CD14-positive monocyte (primary cell): ENCODE measurements at regions not wholly inside any gene's neighbourhood (a gene's known extent, or its start where the extent isn't known, plus 50 kb on each side); places are given as distances from the start of the nearest gene placed in this dataset.

ENCODE experiments used
- DNase-seq, 3 donors: peaks; one replicate each; pipeline ENCODE4 v3.0.0-alpha.2; 2011 to 2022
- H2AFZ ChIP-seq: 2 replicates; pipeline ENCODE4 v1.6.0; 2012; ENCODE audit warnings: mild to moderate bottlenecking, low read depth, low read length, inconsistent platforms; ENCODE audit not compliant: insufficient read depth, poor library complexity, severe bottlenecking
- H3K27ac ChIP-seq, 2 donors: 1 replicate in 1 of 2; 2 replicates in 1 of 2; pipeline ENCODE4 v1.5.1; 2012 to 2013; ENCODE audit warnings: low read length in 2 of 2, control low read depth in 1 of 2, inconsistent platforms in 1 of 2, low read depth in 1 of 2, mild to moderate bottlenecking in 1 of 2
- H3K27me3 ChIP-seq, 2 donors: one replicate each; pipeline versions ENCODE4 v1.6.0 to v1.6.1; 2011 to 2013; ENCODE audit warnings: low read length in 2 of 2; ENCODE audit not compliant: control insufficient read depth in 2 of 2, insufficient read depth in 2 of 2
- H3K36me3 ChIP-seq, 2 donors: replicated peaks in 1 of 2; 1 replicate in 1 of 2; 2 replicates in 1 of 2; pipeline versions ENCODE4 v1.5.1 to v1.6.1; 2012 to 2013; ENCODE audit warnings: low read length in 2 of 2, control low read depth in 1 of 2, inconsistent platforms in 1 of 2, mild to moderate bottlenecking in 1 of 2; ENCODE audit not compliant: insufficient read depth in 2 of 2, control insufficient read depth in 1 of 2
- H3K4me1 ChIP-seq, 2 donors: 1 replicate in 1 of 2; 2 replicates in 1 of 2; pipeline versions ENCODE4 v1.5.1 to v1.6.1; 2012 to 2013; ENCODE audit warnings: low read length in 2 of 2, control low read depth in 1 of 2, inconsistent platforms in 1 of 2, mild to moderate bottlenecking in 1 of 2, moderate library complexity in 1 of 2; ENCODE audit not compliant: insufficient read depth in 2 of 2, control insufficient read depth in 1 of 2
- H3K4me2 ChIP-seq: replicated peaks from 2 replicates; pipeline ENCODE3; 2012; ENCODE audit warnings: low read length, moderate library complexity, mild to moderate bottlenecking; ENCODE audit not compliant: poor library complexity, severe bottlenecking; ENCODE audit errors: extremely low read depth
- H3K4me3 ChIP-seq, 3 experiments: fragments of 200-600 bp in 1 of 3; sonication (generic) in 1 of 3; replicated peaks in 1 of 3; 1 replicate in 2 of 3; 2 replicates in 1 of 3; pipeline ENCODE4 v1.5.1; 2011 to 2013; ENCODE audit warnings: low read length in 3 of 3, mild to moderate bottlenecking in 3 of 3, control low read depth in 2 of 3, low read depth in 2 of 3, inconsistent platforms in 1 of 3, moderate library complexity in 1 of 3
- H3K79me2 ChIP-seq: 2 replicates; pipeline ENCODE4 v1.6.0; 2012; ENCODE audit warnings: mild to moderate bottlenecking, control low read depth, inconsistent platforms, low read length, moderate library complexity; ENCODE audit not compliant: insufficient read depth
- H3K9ac ChIP-seq: 2 replicates; pipeline ENCODE4 v1.6.0; 2017; ENCODE audit warnings: low read length, mild to moderate bottlenecking; ENCODE audit not compliant: insufficient read depth, poor library complexity, severe bottlenecking
- H3K9me3 ChIP-seq, 2 donors: replicated peaks in 1 of 2; 1 replicate in 1 of 2; 2 replicates in 1 of 2; pipeline versions ENCODE4 v1.5.1 to v1.6.1; 2012 to 2013; ENCODE audit warnings: low read length in 2 of 2, control low read depth in 1 of 2; ENCODE audit not compliant: control insufficient read depth in 1 of 2, insufficient read depth in 1 of 2
- H4K20me1 ChIP-seq: 2 replicates; pipeline ENCODE4 v1.6.0; 2012; ENCODE audit warnings: mild to moderate bottlenecking, low read length, control low read depth, moderate library complexity; ENCODE audit not compliant: insufficient read depth
- H3K27ac Mint-ChIP-seq, 7 donors: one replicate each; pipeline ENCODE4 v1.8.0; 2020; ENCODE audit warnings: mild to moderate bottlenecking in 7 of 7, mixed read lengths in 7 of 7, moderate library complexity in 6 of 7, inconsistent platforms in 2 of 7
- H3K27me3 Mint-ChIP-seq, 3 donors: one replicate each; pipeline ENCODE4 v1.8.0; 2021 to 2022; ENCODE audit warnings: low read depth in 3 of 3, mild to moderate bottlenecking in 3 of 3, mixed read lengths in 3 of 3, moderate library complexity in 3 of 3, inconsistent platforms in 1 of 3
- H3K36me3 Mint-ChIP-seq, 2 donors: one replicate each; pipeline ENCODE4 v1.8.0; 2020; ENCODE audit warnings: mixed read lengths in 2 of 2, inconsistent platforms in 1 of 2, mild to moderate bottlenecking in 1 of 2
- H3K4me1 Mint-ChIP-seq: one replicate; pipeline ENCODE4 v1.8.0; 2020; ENCODE audit warnings: mild to moderate bottlenecking, mixed read lengths
- H3K4me3 Mint-ChIP-seq, 2 donors: one replicate each; pipeline ENCODE4 v1.8.0; 2020; ENCODE audit warnings: mild to moderate bottlenecking in 2 of 2, mixed read lengths in 2 of 2, moderate library complexity in 1 of 2
- H3K9me3 Mint-ChIP-seq, 7 donors: one replicate each; pipeline ENCODE4 v1.8.0; 2020 to 2022; ENCODE audit warnings: mixed read lengths in 7 of 7, mild to moderate bottlenecking in 6 of 7, moderate library complexity in 6 of 7, inconsistent platforms in 2 of 7
- WGBS: methylation state at CpG from one replicate; pipeline ENCODE4 v1.1.5; 2013; ENCODE audit warnings: missing lambda C conversion rate; ENCODE audit not compliant: insufficient coverage; 5-methylcytosine and 5-hydroxymethylcytosine counted together
- intact Hi-C, 2 donors: fragments of 100-400 bp; cut with micrococcal nuclease; formaldehyde crosslinking; loops; one replicate each; pipeline versions ENCODE4 v1.15.0 to v1.15.1; 2023
- TF ChIP-seq, protein P1 (sequence below): fragments of 200-600 bp; IDR thresholded peaks from one replicate; pipeline ENCODE4 v1.8.0; 2022; ENCODE audit warnings: antibody characterized with exemption, mild to moderate bottlenecking

DNA sequence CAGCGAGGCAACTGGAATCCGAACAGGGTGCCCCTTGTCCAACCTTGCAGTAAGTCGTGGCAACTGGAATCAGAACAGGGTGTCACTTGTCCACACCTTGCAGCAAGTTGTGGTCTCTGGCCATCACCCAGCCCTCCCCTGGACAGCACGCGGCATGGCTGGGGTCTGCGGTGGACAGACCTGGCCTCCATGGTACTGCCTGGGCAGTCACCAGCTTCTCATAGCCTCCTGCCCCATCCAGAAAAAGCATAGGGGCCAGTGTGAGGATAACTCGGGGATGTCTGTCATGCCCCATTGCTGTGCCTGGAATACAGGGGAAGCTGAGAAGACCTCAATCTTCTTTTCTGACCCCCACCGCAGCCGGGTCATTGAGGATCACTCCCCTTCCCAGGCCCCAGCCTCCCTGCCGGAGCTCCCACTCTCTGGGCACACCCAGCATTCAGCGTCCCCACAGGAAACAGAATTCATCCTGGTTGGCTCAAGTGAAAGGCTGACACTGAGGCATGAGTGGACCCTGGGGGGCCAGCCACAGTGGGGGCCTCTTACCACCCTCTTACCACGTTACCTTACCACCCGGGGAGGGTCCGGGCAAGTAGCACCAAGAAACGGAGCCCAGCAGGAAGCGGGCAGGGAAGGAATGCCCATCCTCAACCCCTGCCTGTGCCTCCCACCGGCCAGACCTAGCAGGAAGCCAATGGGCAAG is 68.0 kb upstream of the RAB6C start:
- H2AFZ ChIP-seq = no peak overlapping the region
- H3K4me3 Mint-ChIP-seq = no peak overlapping the region
- no peaks in the 10 kb centered on the region for H3K36me3 Mint-ChIP-seq
- no peak overlapping the region for H3K9ac ChIP-seq
- TF ChIP-seq, protein P1, sequence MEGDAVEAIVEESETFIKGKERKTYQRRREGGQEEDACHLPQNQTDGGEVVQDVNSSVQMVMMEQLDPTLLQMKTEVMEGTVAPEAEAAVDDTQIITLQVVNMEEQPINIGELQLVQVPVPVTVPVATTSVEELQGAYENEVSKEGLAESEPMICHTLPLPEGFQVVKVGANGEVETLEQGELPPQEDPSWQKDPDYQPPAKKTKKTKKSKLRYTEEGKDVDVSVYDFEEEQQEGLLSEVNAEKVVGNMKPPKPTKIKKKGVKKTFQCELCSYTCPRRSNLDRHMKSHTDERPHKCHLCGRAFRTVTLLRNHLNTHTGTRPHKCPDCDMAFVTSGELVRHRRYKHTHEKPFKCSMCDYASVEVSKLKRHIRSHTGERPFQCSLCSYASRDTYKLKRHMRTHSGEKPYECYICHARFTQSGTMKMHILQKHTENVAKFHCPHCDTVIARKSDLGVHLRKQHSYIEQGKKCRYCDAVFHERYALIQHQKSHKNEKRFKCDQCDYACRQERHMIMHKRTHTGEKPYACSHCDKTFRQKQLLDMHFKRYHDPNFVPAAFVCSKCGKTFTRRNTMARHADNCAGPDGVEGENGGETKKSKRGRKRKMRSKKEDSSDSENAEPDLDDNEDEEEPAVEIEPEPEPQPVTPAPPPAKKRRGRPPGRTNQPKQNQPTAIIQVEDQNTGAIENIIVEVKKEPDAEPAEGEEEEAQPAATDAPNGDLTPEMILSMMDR = no peak
- no peaks in the 10 kb centered on the region for H3K79me2 ChIP-seq
- no peaks in the 10 kb centered on the region for H4K20me1 ChIP-seq
- peaks cover 0 to 2% (median 0%) of the 10 kb centered on the region in 3 donors for H3K27me3 Mint-ChIP-seq
- 92% methylated on average over 14 of the region's 17 CpGs for WGBS
- H3K4me1 Mint-ChIP-seq = no peaks in the 10 kb centered on the region
- no peak overlapping the region for H3K27ac Mint-ChIP-seq
- no peaks in the 10 kb centered on the region for H3K9me3 ChIP-seq
- no peak overlapping the region for H3K27ac ChIP-seq
- intact Hi-C loops = no loop called here
- no peak for DNase-seq
- no peak overlapping the region for H3K4me2 ChIP-seq
- no peak overlapping the region for H3K4me3 ChIP-seq
- no peaks in the 10 kb centered on the region for H3K27me3 ChIP-seq
- H3K9me3 Mint-ChIP-seq = peaks cover 0 to 1% (median 0%) of the 10 kb centered on the region in 7 donors
- H3K36me3 ChIP-seq = no peaks in the 10 kb centered on the region
- no peaks in the 10 kb centered on the region for H3K4me1 ChIP-seq

DNA sequence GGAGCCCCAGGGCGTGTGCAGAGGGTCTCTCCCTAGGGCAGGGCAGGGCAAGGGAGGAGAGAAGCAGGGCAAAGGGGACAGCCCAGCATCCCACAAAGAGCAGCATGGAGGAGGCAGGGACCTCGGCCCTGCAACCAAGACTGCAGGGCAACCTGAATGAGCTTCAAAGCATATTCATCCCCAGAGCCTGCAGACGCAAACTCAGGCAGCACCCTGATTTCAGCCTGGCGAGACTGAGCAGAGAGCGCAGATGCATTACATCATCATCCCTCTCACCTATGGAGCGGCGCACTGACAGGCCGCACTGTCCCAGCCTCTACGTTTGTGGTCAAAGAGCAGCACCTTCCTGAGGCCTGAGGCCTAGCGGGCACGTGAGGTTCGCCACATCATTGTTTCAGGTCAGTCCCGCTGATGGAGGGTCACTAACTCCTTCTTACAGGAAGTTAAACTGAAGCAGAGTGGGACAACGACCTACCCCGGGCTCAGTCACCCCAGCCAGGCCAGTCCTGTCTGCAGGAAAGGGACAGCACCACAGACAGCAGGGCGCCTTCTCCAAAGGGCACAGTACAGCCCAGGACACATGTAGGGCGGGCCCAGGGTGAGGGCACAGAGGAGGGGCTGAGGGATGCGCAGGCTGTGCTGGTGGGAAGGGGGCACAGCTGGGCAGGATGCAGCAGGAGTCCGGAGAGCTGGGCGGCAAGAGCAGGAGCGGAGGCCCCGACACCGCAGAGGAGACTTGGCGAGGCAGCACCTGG is 67.2 kb upstream of the RAB6C start:
- no peaks in the 10 kb centered on the region for H4K20me1 ChIP-seq
- no peaks in the 10 kb centered on the region for H3K36me3 ChIP-seq
- no peak overlapping the region for H3K27ac ChIP-seq
- peaks cover 0 to 7% (median 0%) of the 10 kb centered on the region in 7 donors for H3K9me3 Mint-ChIP-seq
- H3K4me1 ChIP-seq = no peaks in the 10 kb centered on the region
- peaks cover 0 to 2% (median 0%) of the 10 kb centered on the region in 3 donors for H3K27me3 Mint-ChIP-seq
- no peak overlapping the region for H3K4me3 Mint-ChIP-seq
- no peaks in the 10 kb centered on the region for H3K79me2 ChIP-seq
- DNase-seq = no peak
- no peaks in the 10 kb centered on the region for H3K4me1 Mint-ChIP-seq
- H3K36me3 Mint-ChIP-seq = no peaks in the 10 kb centered on the region
- no peak overlapping the region for H3K4me3 ChIP-seq
- no peak overlapping the region for H3K27ac Mint-ChIP-seq
- H3K27me3 ChIP-seq = no peaks in the 10 kb centered on the region
- H3K4me2 ChIP-seq = no peak overlapping the region
- H2AFZ ChIP-seq = no peak overlapping the region
- no peaks in the 10 kb centered on the region for H3K9me3 ChIP-seq
- intact Hi-C loops = no loop called here
- H3K9ac ChIP-seq = no peak overlapping the region
- TF ChIP-seq, protein P1 = no peak
- 93% methylated on average over 22 of the region's 24 CpGs for WGBS
